ENCODE measurements at regions not wholly inside any gene's neighbourhood (a gene's known extent, or its start where the extent isn't known, plus 50 kb on each side); places are given as distances from the start of the nearest gene placed in this dataset.
"Not testable (repeated sequence)": the region's sequence is repeated elsewhere in the genome, so short reads cannot be mapped to it uniquely, and the experiment has no call there.

GRCh38 chr2:129354631-129355030 is 624.8 kb upstream of the RAB6C start:
- DNase-seq (ENCODE audit: low read depth in 2 of 2) = no peak

GRCh38 chr2:129361688-129362087 is 617.8 kb upstream of the RAB6C start:
- no peak for DNase-seq (ENCODE audit: low read depth in 2 of 2)

- no peak for DNase-seq (ENCODE audit: low read depth in 2 of 2)
Observed at GRCh38 chr2:129366263-129366662, 613.2 kb upstream of the RAB6C start.

GRCh38 chr2:129367107-129367506 is 612.4 kb upstream of the RAB6C start:
- no peak for DNase-seq (ENCODE audit: low read depth in 2 of 2)

- DNase-seq (ENCODE audit: low read depth in 2 of 2) = no peak
Observed at GRCh38 chr2:129369437-129369836, 610.0 kb upstream of the RAB6C start.

GRCh38 chr2:129374452-129374851 is 605.0 kb upstream of the RAB6C start:
- no peak for DNase-seq (ENCODE audit: low read depth in 2 of 2)

- DNase-seq (ENCODE audit: low read depth in 2 of 2) = no peak
Observed at GRCh38 chr2:129375632-129376425, 603.6 kb upstream of the RAB6C start.

- no peak for DNase-seq (ENCODE audit: low read depth in 2 of 2)
Observed at GRCh38 chr2:129376426-129377077, 602.9 kb upstream of the RAB6C start.

GRCh38 chr2:129377078-129377469 is 602.4 kb upstream of the RAB6C start:
- DNase-seq (ENCODE audit: low read depth in 2 of 2) = no peak

GRCh38 chr2:129378186-129378585 is 601.3 kb upstream of the RAB6C start:
- no peak for DNase-seq (ENCODE audit: low read depth in 2 of 2)

GRCh38 chr2:129379411-129379810 is 600.1 kb upstream of the RAB6C start:
- no peak for DNase-seq (ENCODE audit: low read depth in 2 of 2)

GRCh38 chr2:129381789-129382188 is 597.7 kb upstream of the RAB6C start:
- no peak for DNase-seq (ENCODE audit: low read depth in 2 of 2)

- no peak for DNase-seq (ENCODE audit: low read depth in 2 of 2)
Observed at GRCh38 chr2:129388870-129389269, 590.6 kb upstream of the RAB6C start.

GRCh38 chr2:129393816-129394215 is 585.6 kb upstream of the RAB6C start:
- no peak for DNase-seq (ENCODE audit: low read depth in 2 of 2)

- no peak for DNase-seq (ENCODE audit: low read depth in 2 of 2)
Observed at GRCh38 chr2:129396980-129397599, 582.4 kb upstream of the RAB6C start.

- no peak for DNase-seq (ENCODE audit: low read depth in 2 of 2)
Observed at GRCh38 chr2:129400826-129401225, 578.6 kb upstream of the RAB6C start.

- DNase-seq (ENCODE audit: low read depth in 2 of 2) = no peak
Observed at GRCh38 chr2:129402076-129402475, 577.4 kb upstream of the RAB6C start.

GRCh38 chr2:129404000-129404685 is 575.3 kb upstream of the RAB6C start:
- DNase-seq (ENCODE audit: low read depth in 2 of 2) = no peak

GRCh38 chr2:129408570-129408969 is 570.9 kb upstream of the RAB6C start:
- no peak for DNase-seq (ENCODE audit: low read depth in 2 of 2)

- DNase-seq (ENCODE audit: low read depth in 2 of 2) = not testable (repeated sequence)
Observed at GRCh38 chr2:129417041-129417440, 562.4 kb upstream of the RAB6C start.

GRCh38 chr2:129422028-129422427 is 557.4 kb upstream of the RAB6C start:
- no peak for DNase-seq (ENCODE audit: low read depth in 2 of 2)

GRCh38 chr2:129428086-129428660 is 551.3 kb upstream of the RAB6C start:
- no peak for DNase-seq (ENCODE audit: low read depth in 2 of 2)
